GM19397 (cell line): ENCODE measurements at regions not wholly inside any gene's neighbourhood (a gene's known extent, or its start where the extent isn't known, plus 50 kb on each side); places are given as distances from the start of the nearest gene placed in this dataset.
"Not testable (repeated sequence)": the region's sequence is repeated elsewhere in the genome, so short reads cannot be mapped to it uniquely, and the experiment has no call there.

ENCODE experiments used
- ATAC-seq: cut with Tn5 transposase; IDR thresholded peaks from one replicate; pipeline ENCODE4 v1.9.1; 2021; ENCODE audit warnings: mild to moderate bottlenecking, moderate library complexity; ENCODE audit not compliant: unreplicated experiment

- ATAC-seq: no peak
These were observed 54.1 kb upstream of the SHLD1 start for GRCh38 chr20:5696011-5696559.

DNA sequence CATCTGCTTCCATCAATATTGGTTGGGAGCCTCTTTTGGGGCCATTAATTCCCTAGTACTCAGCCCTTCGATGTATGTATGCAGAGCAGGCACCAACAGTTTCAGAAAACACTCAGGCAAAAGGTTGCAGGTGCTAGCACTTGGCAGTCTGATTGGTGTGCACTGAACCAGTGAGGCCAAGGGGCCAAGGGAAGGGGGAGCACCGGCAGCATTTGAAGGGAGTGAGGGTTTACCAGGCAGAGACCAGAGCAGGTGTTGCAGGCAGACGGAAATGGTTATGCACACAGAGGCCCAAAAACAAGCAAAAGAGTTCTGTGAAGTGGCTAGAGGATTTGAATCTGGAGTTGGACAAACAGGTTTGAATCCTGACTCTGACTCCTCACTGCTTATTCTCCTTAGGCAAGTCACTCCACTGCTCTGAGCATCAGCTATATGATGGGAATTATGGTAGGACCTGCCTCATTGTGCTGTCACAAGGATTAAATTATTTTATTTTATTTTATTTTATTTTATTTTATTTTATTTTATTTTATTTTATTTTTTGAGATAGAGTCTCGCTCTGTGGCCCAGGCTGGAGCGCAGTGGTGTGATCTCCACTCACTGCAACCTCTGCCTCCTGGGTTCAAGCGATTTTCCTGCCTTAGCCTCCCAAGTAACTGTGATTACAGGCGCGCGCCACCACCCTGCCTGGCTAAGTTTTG, 58.1 kb upstream of the SHLD1 start:
- peak; percentile 100 for ATAC-seq

- ATAC-seq: no peak
These were observed 60.7 kb upstream of the SHLD1 start for GRCh38 chr20:5689463-5689862.

GRCh38 chr20:5688431-5688972, 61.7 kb upstream of the SHLD1 start:
- ATAC-seq: no peak

GRCh38 chr20:5687884-5688283, 62.3 kb upstream of the SHLD1 start:
- no peak for ATAC-seq

GRCh38 chr20:5686384-5687105, 63.7 kb upstream of the SHLD1 start:
- no peak for ATAC-seq

- not testable (repeated sequence) for ATAC-seq
These were observed 67.6 kb upstream of the SHLD1 start for GRCh38 chr20:5682556-5682955.

DNA sequence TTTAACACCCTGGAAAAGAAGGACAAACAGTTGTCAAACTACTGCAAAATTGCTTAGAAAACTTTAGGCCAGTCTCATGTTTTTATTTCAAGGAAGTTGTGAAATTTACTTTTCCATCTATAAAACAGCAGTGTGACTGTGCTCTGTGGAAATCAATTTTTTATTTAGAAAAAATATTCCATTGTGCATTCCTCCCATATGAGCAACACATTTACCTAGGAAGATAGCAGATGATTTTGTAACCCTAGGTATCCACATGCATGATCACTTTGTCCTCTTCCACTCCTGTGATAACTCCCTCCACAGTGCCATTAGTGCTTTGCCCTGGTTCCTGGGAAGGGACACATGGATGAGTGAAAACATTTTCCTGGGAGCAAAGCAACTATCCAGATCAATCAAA, 69.4 kb upstream of the GPCPD1 start:
- no peak for ATAC-seq

- no peak for ATAC-seq
These were observed 68.0 kb upstream of the GPCPD1 start for GRCh38 chr20:5678777-5679176.

DNA sequence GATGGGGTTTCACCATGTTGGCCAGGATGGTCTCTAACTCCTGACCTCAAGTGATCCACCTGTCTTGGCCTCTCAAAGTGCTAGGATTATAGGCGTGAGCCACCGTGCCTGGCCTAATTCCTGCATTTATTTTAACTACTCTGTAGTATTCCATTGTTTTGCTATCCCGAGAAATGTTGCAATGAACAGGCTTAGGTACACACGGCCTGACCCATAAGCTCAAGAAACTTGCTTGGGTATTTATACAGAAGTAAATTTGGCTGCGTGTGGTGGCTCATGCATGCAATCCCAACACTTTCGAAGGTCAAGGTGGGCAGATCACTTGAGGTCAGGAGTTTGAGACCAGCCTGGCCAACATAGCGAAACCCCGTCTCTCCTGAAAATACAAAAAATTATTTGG, 67.1 kb upstream of the GPCPD1 start:
- not testable (repeated sequence) for ATAC-seq

GRCh38 chr20:5677389-5677788, 66.6 kb upstream of the GPCPD1 start:
- ATAC-seq: no peak

DNA sequence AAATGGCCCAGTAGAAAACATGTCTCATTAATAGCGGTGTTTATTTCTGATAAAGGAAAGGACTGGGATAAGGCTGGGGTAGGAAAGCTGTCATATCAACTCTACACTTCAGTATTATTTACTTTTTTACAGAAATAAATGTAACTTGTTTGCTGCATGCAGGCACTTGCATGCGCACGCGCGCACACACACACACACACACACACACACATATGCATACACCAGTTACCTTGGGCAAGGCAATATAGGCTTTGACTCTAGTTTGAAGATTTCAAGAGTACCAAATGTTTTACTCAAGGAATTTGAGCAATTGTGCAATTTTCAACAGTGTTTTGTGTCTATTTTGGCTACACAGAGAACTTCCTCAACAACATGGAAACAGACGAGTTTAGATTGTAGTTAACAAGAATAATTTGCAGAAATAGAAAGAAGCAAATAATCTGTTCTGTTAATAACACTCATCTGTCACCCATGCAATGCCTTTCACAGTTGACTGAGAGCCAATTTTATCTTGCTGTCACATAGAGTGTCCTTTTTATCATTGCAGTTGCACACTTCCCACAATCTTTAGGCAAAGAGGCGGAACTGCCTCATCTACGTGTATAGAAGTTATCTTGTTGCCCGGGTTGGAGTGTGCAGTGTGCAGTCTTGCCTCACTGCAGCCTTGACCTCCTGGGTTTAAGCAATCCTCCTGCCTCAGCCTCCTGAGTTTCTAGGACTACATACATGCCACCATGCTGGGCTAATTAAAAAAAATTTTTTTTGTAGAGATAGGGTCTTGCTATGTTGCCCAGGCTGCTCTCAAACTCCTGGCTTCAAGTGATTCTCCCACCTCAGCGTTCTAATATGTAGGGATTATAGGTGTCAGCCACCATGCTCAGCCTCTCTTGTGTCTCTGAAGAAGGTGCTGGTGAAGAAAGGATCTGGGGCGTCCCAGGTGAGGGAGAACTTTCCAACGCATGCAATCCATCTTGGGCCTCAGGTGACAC, 64.6 kb upstream of the GPCPD1 start:
- no peak for ATAC-seq

DNA sequence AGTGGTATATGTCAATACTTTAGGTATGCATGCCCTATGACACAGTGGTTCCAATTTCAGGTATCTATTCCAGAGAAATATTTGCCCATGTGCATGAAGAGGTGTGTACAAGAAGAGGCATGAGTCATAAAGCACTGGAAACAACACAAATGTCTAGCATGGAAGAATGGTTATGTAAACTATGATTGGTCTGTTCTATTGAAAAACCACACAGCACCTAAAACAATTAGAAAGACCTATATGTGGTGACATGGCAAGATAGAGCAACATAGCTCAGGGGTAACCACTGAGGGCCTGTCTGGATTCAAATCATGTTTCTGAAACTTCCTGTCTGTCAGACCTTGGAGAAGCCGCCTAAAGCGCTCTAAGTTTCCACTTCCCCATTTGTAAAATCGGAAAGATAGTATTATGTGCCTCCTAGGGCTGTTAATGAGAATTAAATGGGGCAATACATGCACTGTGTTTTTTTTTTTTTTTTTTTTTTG, 63.4 kb upstream of the GPCPD1 start:
- ATAC-seq: peak; percentile 81

- ATAC-seq: no peak
These were observed 60.1 kb upstream of the GPCPD1 start for GRCh38 chr20:5670874-5671273.

DNA sequence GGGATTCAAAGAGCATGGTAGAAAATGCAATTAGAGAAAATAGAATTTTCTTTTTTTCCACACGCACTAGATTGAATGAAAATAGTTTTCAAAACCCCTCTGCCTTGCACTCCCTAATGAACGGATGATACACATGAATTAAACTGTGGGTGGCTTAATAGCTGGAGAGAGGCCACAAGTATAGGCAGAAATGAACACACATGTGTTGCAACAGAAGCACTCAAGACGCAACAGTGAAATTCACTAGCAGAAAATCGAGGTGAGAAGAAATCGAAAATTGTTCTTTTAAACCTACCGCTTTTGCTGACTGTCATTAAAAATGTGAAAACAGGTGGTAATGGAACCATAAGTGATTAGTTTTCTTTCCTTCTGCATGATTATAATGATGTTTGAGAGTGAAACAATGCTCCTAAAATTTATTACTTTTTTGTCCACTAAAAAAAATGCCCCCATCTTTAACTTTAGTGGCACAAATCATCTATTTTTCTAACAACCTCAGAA, 59.3 kb upstream of the GPCPD1 start:
- no peak for ATAC-seq

DNA sequence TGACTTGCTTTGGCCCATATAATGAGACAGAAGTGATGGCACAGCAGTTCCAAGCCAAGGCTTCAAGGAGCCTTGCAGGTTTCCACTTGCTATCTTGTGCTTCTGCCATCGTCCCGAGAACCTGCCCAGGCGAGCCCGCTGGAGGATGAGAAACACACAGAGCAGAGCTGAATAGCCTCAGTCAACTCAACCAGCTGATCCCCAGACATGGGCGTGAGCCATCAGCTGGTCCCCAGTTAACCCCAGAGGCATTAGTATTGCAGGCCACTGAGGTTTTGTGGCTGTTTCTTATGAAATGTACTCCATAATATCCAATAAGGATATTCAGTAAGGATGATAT, 57.7 kb upstream of the GPCPD1 start:
- ATAC-seq: no peak

- ATAC-seq: peak; percentile 55
These were observed 57.1 kb upstream of the GPCPD1 start for GRCh38 chr20:5667705-5668528.

DNA sequence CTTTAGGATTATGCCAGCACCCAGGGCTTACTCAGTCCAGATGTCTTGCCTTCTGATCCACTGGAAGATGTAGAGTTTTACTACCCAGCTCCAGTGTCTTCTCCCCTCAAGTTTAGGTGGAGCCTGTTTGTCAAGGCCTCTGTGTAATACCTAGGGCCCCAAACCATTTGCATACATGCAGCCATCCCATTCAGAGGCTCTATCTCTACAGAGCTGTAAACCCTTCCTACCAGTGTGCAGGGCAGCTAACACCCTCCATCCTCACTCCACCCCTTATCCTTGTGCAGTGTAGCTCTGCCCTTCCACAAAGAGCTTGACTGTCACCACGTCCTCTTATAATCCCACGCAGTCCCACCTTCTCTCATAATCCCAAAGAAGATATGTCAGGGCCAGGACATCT, 54.6 kb upstream of the GPCPD1 start:
- ATAC-seq: no peak

DNA sequence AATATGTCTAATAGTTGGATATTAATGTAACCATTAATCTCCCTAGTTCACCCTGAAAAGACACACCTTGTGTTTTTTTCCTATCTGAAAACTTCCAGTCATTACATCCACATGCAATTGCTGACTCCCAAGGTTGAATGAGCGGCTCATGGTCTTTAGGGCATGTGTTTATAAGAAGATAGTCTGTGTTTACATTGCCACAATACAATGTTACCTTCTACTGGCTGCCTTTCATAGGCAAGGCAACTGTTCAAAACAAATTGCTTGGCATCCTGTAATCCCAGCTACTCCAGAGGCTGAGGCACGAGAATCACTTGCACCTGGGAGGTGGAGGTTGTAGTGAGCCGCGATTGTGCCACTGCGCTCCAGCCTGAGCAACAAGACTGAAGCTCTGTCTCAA, 52.6 kb upstream of the GPCPD1 start:
- ATAC-seq: no peak

DNA sequence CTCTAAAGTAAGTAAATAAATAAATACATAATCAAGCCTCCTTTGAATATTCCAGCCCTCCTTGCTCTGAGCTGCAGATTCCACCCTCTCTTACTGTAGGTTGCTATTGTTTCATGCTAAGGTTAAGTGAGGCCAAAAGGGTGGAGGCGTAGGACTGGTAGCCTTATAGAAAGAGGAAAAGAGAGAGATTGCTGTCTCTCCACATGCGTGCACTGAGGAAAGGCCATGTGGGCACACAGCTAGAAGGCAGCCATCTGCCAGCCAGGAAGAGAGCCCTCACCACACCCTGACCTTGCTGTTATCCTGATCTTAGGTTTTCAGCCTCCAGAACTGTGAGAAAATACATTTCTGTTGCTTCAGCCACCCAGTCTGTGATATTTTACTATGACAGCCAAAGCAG, 52.0 kb upstream of the GPCPD1 start:
- no peak for ATAC-seq
